Activated T-cell treated with anti-CD3 and anti-CD28 coated beads, Interleukin-2, amount 50 U/mL, for 24 hours (primary cell): ENCODE measurements at regions not wholly inside any gene's neighbourhood (a gene's known extent, or its start where the extent isn't known, plus 50 kb on each side); places are given as distances from the start of the nearest gene placed in this dataset.

Experiments used
- DNase-seq: peaks from one replicate; pipeline ENCODE4 v3.0.0-alpha.2; 2020
- H3K27ac Mint-ChIP-seq: 2 replicates; pipeline ENCODE4 v1.8.0; 2020; ENCODE audit warnings: mild to moderate bottlenecking, mixed read lengths
- H3K27me3 Mint-ChIP-seq: 2 replicates; pipeline ENCODE4 v1.8.0; 2020; ENCODE audit warnings: mixed read lengths
- H3K36me3 Mint-ChIP-seq: 2 replicates; pipeline ENCODE4 v1.8.0; 2020; ENCODE audit warnings: low read depth, mixed read lengths
- H3K4me1 Mint-ChIP-seq: 2 replicates; pipeline ENCODE4 v1.8.0; 2020; ENCODE audit warnings: low read depth, mixed read lengths
- H3K4me3 Mint-ChIP-seq: 2 replicates; pipeline ENCODE4 v1.8.0; 2020; ENCODE audit warnings: mild to moderate bottlenecking, moderate library complexity, mixed read lengths
- H3K9me3 Mint-ChIP-seq: 2 replicates; pipeline ENCODE4 v1.8.0; 2020; ENCODE audit warnings: mixed read lengths

GRCh38 chr7:93778384-93778783 is 112.2 kb downstream of the TFPI2 start:
- no peak overlapping the region for H3K4me3 Mint-ChIP-seq
- H3K36me3 Mint-ChIP-seq = no peaks in the 10 kb centered on the region
- no peaks in the 10 kb centered on the region for H3K4me1 Mint-ChIP-seq
- DNase-seq = no peak
- H3K27ac Mint-ChIP-seq = no peak overlapping the region
- no peaks in the 10 kb centered on the region for H3K27me3 Mint-ChIP-seq
- H3K9me3 Mint-ChIP-seq = no peaks in the 10 kb centered on the region

DNA sequence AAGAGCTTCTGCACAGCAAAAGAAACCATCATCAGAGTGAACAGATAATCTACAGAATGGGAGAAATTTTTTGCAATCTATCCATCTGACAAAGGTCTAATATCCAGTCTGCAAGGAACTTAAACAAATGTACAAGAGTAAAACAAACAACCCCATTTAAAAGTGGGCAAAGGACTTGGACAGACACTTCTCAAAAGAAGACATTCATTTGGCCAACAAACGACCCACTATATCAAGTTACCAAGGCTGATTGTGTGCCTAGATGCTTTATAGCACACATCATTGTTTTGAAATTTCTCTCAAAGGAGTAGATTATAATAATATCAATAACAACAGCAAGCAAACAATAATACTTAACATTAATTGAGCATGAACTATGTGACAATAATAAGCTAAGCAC is 117.1 kb downstream of the TFPI2 start:
- Mint-ChIP-seq H3K27ac (no peak overlapping the region), H3K36me3 (no peaks in the 10 kb centered on the region), H3K4me1 (no peaks in the 10 kb centered on the region), H3K27me3 (no peaks in the 10 kb centered on the region), H3K4me3 (no peak overlapping the region), H3K9me3 (no peaks in the 10 kb centered on the region)
- DNase-seq = no peak

DNA sequence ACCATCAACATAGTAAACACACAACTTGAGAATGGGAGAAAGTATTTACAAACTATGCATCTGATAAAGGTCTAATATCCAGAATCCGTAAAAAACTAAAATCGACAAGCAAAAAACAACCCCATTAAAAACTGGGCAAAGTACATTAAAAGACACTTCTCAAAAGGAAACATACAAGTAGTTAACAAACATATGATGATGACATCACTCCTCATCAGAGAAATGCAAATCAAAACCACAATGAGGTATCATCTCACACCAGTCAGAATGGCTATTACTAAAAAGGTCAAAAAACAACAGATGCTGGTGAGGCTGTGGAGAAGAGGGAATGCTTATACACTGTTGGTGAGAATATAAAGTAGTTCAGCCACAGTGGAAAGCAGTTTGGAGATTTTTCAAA is 125.1 kb downstream of the TFPI2 start:
- H3K27me3 Mint-ChIP-seq = no peaks in the 10 kb centered on the region
- no peaks in the 10 kb centered on the region for H3K9me3 Mint-ChIP-seq
- no peaks in the 10 kb centered on the region for H3K36me3 Mint-ChIP-seq
- no peak overlapping the region for H3K4me3 Mint-ChIP-seq
- no peak for DNase-seq
- no peaks in the 10 kb centered on the region for H3K4me1 Mint-ChIP-seq
- H3K27ac Mint-ChIP-seq = no peak overlapping the region

GRCh38 chr7:93758631-93759030 is 131.9 kb downstream of the TFPI2 start:
- DNase-seq = no peak
- Mint-ChIP-seq H3K27me3 (no peaks in the 10 kb centered on the region), H3K9me3 (no peaks in the 10 kb centered on the region), H3K27ac (no peak overlapping the region), H3K4me3 (no peak overlapping the region), H3K36me3 (no peaks in the 10 kb centered on the region), H3K4me1 (no peaks in the 10 kb centered on the region)

GRCh38 chr7:93757426-93757825 is 133.1 kb downstream of the TFPI2 start:
- H3K9me3 Mint-ChIP-seq = no peaks in the 10 kb centered on the region
- DNase-seq = no peak
- no peak overlapping the region for H3K4me3 Mint-ChIP-seq

GRCh38 chr7:93756890-93757289 is 133.7 kb downstream of the TFPI2 start:
- H3K4me1 Mint-ChIP-seq = no peaks in the 10 kb centered on the region
- no peaks in the 10 kb centered on the region for H3K9me3 Mint-ChIP-seq
- H3K27me3 Mint-ChIP-seq = no peaks in the 10 kb centered on the region
- H3K27ac Mint-ChIP-seq = no peak overlapping the region
- H3K36me3 Mint-ChIP-seq = no peaks in the 10 kb centered on the region
- no peak for DNase-seq
- no peak overlapping the region for H3K4me3 Mint-ChIP-seq

More at GRCh38 chr7:93757426-93757825, 133.1 kb downstream of the TFPI2 start:
- no peaks in the 10 kb centered on the region for H3K4me1 Mint-ChIP-seq
- H3K27me3 Mint-ChIP-seq = no peaks in the 10 kb centered on the region
- H3K36me3 Mint-ChIP-seq = no peaks in the 10 kb centered on the region
- H3K27ac Mint-ChIP-seq = no peak overlapping the region

GRCh38 chr7:93751421-93751820 is 139.1 kb downstream of the TFPI2 start:
- no peak for DNase-seq
- no peaks in the 10 kb centered on the region for H3K36me3 Mint-ChIP-seq
- H3K4me1 Mint-ChIP-seq = no peaks in the 10 kb centered on the region
- H3K9me3 Mint-ChIP-seq = no peaks in the 10 kb centered on the region
- H3K27me3 Mint-ChIP-seq = no peaks in the 10 kb centered on the region
- no peak overlapping the region for H3K4me3 Mint-ChIP-seq
- no peak overlapping the region for H3K27ac Mint-ChIP-seq

GRCh38 chr7:93750986-93751385 is 139.6 kb downstream of the TFPI2 start:
- DNase-seq = no peak
- Mint-ChIP-seq H3K27me3 (no peaks in the 10 kb centered on the region), H3K27ac (no peak overlapping the region), H3K9me3 (no peaks in the 10 kb centered on the region), H3K36me3 (no peaks in the 10 kb centered on the region), H3K4me3 (no peak overlapping the region), H3K4me1 (no peaks in the 10 kb centered on the region)

- no peak for DNase-seq
- no peaks in the 10 kb centered on the region for H3K4me1 Mint-ChIP-seq
- H3K4me3 Mint-ChIP-seq = no peak overlapping the region
- H3K27me3 Mint-ChIP-seq = no peaks in the 10 kb centered on the region
- H3K9me3 Mint-ChIP-seq = no peaks in the 10 kb centered on the region
- no peak overlapping the region for H3K27ac Mint-ChIP-seq
- no peaks in the 10 kb centered on the region for H3K36me3 Mint-ChIP-seq
Observed at GRCh38 chr7:93747019-93747418, 143.5 kb downstream of the TFPI2 start.

- H3K27ac Mint-ChIP-seq = no peak overlapping the region
- H3K4me1 Mint-ChIP-seq = no peaks in the 10 kb centered on the region
- no peak for DNase-seq
- no peaks in the 10 kb centered on the region for H3K36me3 Mint-ChIP-seq
- no peak overlapping the region for H3K4me3 Mint-ChIP-seq
- H3K27me3 Mint-ChIP-seq = no peaks in the 10 kb centered on the region
- no peaks in the 10 kb centered on the region for H3K9me3 Mint-ChIP-seq
Observed at GRCh38 chr7:93739424-93739823, 151.1 kb downstream of the TFPI2 start.

GRCh38 chr7:93737953-93738352 is 152.6 kb downstream of the TFPI2 start:
- Mint-ChIP-seq H3K4me1 (no peaks in the 10 kb centered on the region), H3K9me3 (no peaks in the 10 kb centered on the region), H3K27me3 (no peaks in the 10 kb centered on the region), H3K27ac (no peak overlapping the region), H3K4me3 (no peak overlapping the region), H3K36me3 (no peaks in the 10 kb centered on the region)
- no peak for DNase-seq

DNA sequence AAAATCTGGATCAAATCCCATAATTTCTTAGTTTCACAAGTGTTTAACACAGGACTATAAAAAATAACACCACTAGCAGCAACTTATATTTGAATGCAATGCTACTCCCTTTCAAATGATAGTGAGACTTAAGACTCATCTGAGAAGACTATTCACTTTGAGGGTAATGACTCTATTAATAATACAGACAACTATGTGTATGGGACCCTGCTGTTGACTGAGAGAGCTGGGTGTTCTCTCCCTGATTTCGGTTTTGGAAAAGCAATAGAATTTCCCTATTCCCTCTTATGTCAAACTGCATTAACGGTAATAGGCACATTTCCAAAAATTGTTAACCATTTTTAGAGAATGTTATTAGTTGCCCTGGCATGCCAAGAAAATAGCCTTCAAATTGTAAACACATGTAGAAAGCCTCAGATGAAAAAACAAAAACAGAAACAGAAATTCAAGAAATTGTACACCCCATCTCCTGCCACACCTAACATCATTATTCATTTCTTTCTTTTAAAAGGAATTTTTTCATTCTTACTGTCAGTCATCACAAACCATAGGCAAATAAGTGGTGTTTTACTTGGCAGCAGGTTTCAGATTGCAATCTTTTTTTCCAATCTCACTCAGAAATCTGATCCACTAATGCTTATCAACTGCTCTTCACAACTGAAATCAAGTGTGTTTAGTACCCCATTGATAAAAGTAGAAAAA is 153.7 kb downstream of the TFPI2 start:
- Mint-ChIP-seq H3K27me3 (no peaks in the 10 kb centered on the region), H3K4me1 (no peaks in the 10 kb centered on the region), H3K36me3 (no peaks in the 10 kb centered on the region), H3K9me3 (no peaks in the 10 kb centered on the region), H3K4me3 (no peak overlapping the region), H3K27ac (no peak overlapping the region)
- DNase-seq = no peak

DNA sequence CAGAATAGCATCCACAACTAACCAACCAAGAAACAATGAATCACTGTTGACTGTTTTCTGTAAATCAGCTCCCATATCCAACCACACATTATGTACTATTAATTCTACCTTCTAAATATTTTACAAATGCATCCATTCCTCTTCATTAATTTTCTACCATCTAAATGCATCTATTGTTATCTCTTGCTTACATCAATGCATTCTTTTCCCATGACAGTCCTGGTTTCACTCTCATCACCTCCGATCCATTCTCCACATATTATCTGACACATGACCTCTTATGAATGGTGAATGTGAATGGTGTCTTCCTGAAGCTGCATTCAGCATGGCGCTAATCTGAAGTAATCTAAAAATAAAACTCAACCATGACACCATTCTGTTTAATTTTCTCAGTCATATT is 153.8 kb upstream of the CALCR start:
- Mint-ChIP-seq H3K27me3 (no peaks in the 10 kb centered on the region), H3K4me1 (no peaks in the 10 kb centered on the region), H3K36me3 (no peaks in the 10 kb centered on the region), H3K27ac (no peak overlapping the region), H3K4me3 (no peak overlapping the region), H3K9me3 (no peaks in the 10 kb centered on the region)
- DNase-seq = no peak

GRCh38 chr7:93725954-93726353 is 151.4 kb upstream of the CALCR start:
- Mint-ChIP-seq H3K4me1 (no peaks in the 10 kb centered on the region), H3K27me3 (no peaks in the 10 kb centered on the region), H3K4me3 (no peak overlapping the region), H3K36me3 (no peaks in the 10 kb centered on the region), H3K27ac (no peak overlapping the region), H3K9me3 (no peaks in the 10 kb centered on the region)
- DNase-seq = no peak

DNA sequence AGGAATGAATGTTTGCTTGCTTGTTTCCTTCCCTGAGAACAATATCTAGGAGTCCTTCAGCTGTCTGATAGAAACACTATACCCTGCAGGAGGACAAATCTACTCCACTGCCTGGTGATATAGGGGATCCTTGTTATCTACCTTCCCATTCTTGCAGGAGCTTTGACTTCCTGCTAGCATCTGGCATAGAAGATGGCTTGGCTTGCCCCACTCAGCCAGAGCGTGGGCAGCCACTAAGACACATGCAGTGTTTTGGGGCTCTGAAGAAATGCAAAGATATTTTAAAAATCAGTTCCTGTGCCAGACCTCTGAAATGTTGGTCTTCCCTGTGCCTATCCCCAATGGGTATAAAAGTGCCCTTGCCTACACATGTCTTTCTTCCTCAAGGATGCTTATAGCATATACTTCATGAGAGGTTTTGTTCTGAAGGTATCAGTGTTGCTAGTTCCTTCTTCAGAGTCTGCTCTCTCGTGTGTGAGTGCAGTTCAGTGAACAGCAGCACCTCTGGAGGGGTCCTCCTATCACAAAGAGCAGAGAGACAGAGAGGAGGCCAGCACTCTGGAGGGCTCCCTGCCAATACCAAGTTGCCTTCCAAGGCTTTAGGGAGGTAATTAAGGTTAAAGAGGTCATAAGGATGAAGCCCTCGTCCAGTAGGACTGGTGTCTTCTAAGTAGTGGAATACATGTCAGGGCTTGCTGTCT is 149.1 kb upstream of the CALCR start:
- no peaks in the 10 kb centered on the region for H3K27me3 Mint-ChIP-seq
- no peaks in the 10 kb centered on the region for H3K36me3 Mint-ChIP-seq
- no peaks in the 10 kb centered on the region for H3K9me3 Mint-ChIP-seq
- H3K27ac Mint-ChIP-seq = no peak overlapping the region
- no peak for DNase-seq
- H3K4me1 Mint-ChIP-seq = no peaks in the 10 kb centered on the region
- H3K4me3 Mint-ChIP-seq = no peak overlapping the region
